ENCODE measurements at regions not wholly inside any gene's neighbourhood (a gene's known extent, or its start where the extent isn't known, plus 50 kb on each side); places are given as distances from the start of the nearest gene placed in this dataset.

DNA sequence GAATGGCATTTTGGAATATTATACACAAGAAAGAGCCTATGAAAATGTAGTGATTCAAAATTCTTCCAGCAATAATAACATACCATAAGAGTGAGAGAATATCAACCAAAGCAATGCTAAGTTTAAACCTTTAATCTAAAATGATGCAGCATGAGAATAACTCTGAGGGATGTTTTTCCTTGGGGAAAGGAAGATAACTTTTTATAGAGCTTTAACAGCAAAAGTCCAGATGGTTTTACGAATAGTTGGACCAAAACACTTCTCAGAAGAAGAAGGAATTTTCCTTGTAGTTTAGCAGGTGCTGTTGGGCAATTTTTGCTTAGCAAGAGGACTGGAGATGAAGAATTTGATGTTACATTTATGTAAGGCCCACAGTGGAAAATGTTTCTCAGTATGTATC lies 1503.2 kb downstream of the HACE1 start:
- TF ChIP-seq, protein P1, sequence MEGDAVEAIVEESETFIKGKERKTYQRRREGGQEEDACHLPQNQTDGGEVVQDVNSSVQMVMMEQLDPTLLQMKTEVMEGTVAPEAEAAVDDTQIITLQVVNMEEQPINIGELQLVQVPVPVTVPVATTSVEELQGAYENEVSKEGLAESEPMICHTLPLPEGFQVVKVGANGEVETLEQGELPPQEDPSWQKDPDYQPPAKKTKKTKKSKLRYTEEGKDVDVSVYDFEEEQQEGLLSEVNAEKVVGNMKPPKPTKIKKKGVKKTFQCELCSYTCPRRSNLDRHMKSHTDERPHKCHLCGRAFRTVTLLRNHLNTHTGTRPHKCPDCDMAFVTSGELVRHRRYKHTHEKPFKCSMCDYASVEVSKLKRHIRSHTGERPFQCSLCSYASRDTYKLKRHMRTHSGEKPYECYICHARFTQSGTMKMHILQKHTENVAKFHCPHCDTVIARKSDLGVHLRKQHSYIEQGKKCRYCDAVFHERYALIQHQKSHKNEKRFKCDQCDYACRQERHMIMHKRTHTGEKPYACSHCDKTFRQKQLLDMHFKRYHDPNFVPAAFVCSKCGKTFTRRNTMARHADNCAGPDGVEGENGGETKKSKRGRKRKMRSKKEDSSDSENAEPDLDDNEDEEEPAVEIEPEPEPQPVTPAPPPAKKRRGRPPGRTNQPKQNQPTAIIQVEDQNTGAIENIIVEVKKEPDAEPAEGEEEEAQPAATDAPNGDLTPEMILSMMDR (IDR thresholded peaks at IDR 0.05), result no peak
- TF ChIP-seq POLR2AphosphoS5 (IDR thresholded peaks at IDR 0.05), result no peak
- TF ChIP-seq POLR2A (IDR thresholded peaks at IDR 0.05), result no peak
